ENCODE measurements at regions not wholly inside any gene's neighbourhood (a gene's known extent, or its start where the extent isn't known, plus 50 kb on each side); places are given as distances from the start of the nearest gene placed in this dataset.

DNA sequence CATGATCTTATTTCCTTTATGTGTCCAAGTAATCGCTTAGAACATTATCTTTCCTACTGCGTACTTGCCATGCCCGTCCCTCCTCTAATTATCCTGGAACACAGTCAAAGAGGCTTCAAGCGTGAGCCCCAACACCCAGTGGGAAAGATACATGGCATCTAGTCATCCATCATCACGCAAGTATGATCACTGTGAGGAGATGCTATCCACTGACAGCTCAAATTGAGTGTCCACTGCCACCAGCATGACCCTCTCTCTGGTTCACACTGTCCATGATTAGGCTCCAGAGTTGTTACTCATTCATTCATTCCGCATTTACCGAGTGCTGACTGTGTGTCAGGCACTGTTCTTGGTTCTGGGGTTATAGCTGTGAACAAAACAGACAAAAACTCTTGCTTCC, 124.6 kb downstream of the COPS8 start:
- TF ChIP-seq EZH2phosphoT487 (IDR thresholded peaks at IDR 0.05): no peak
- TF ChIP-seq, protein P1, sequence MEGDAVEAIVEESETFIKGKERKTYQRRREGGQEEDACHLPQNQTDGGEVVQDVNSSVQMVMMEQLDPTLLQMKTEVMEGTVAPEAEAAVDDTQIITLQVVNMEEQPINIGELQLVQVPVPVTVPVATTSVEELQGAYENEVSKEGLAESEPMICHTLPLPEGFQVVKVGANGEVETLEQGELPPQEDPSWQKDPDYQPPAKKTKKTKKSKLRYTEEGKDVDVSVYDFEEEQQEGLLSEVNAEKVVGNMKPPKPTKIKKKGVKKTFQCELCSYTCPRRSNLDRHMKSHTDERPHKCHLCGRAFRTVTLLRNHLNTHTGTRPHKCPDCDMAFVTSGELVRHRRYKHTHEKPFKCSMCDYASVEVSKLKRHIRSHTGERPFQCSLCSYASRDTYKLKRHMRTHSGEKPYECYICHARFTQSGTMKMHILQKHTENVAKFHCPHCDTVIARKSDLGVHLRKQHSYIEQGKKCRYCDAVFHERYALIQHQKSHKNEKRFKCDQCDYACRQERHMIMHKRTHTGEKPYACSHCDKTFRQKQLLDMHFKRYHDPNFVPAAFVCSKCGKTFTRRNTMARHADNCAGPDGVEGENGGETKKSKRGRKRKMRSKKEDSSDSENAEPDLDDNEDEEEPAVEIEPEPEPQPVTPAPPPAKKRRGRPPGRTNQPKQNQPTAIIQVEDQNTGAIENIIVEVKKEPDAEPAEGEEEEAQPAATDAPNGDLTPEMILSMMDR (IDR thresholded peaks at IDR 0.05): no peak
- no peak for TF ChIP-seq EZH2 (IDR thresholded peaks at IDR 0.05)

All from neural progenitor cell (in vitro differentiated cells).